ENCODE measurements at regions not wholly inside any gene's neighbourhood (a gene's known extent, or its start where the extent isn't known, plus 50 kb on each side); places are given as distances from the start of the nearest gene placed in this dataset.

DNA sequence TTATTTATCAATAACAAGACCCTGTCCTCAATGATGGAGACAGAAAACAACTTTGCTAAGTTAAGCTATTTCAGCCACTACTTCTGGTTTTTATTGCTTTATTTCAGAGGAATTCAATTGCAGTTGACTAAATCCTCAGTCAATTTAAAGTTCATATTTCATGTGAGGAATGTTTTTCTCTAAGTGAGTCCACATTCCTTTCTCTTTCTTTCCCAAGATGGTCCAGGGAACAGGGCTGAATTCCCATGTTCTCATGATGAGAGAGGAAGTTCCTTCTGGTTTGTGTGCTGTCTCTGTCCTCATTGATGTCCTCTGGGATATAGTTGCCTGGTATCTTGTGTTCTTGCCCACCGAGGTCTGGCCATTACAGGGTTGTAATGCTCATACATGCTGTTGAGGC lies 117.2 kb downstream of the SLIT2 start:
- no peak for DNase-seq
- FAIRE-seq: no peak
- H3K4me1 ChIP-seq: no peaks in the 10 kb centered on the region

DNA sequence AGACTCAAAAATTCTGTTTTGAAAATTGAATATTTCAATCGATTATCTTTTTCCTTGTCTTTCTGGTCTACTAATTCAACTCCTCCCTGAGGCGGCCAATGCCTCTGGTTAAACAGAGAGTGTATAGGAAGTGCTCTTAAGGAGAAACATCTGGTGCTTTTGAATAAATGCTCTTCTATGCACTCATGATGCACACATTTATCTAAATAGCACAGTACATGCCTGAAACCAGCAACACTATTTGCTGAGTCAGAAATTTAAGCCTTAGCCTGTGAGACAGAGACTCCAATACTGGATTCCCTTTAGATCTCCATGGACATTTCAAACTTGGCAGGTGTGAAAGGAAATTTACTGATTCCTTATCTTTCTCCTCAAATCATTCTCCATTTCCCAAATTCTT lies 118.6 kb downstream of the SLIT2 start:
- no peak overlapping the region for H3K27ac ChIP-seq
- no peak overlapping the region for H3K4me3 ChIP-seq
- TF ChIP-seq, protein P1, sequence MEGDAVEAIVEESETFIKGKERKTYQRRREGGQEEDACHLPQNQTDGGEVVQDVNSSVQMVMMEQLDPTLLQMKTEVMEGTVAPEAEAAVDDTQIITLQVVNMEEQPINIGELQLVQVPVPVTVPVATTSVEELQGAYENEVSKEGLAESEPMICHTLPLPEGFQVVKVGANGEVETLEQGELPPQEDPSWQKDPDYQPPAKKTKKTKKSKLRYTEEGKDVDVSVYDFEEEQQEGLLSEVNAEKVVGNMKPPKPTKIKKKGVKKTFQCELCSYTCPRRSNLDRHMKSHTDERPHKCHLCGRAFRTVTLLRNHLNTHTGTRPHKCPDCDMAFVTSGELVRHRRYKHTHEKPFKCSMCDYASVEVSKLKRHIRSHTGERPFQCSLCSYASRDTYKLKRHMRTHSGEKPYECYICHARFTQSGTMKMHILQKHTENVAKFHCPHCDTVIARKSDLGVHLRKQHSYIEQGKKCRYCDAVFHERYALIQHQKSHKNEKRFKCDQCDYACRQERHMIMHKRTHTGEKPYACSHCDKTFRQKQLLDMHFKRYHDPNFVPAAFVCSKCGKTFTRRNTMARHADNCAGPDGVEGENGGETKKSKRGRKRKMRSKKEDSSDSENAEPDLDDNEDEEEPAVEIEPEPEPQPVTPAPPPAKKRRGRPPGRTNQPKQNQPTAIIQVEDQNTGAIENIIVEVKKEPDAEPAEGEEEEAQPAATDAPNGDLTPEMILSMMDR (IDR thresholded peaks at IDR 0.05): no peak
- no peaks in the 10 kb centered on the region for H3K4me1 ChIP-seq
- intact Hi-C loops (cut with DNase I): no loop called here
- H3K36me3 ChIP-seq: no peaks in the 10 kb centered on the region
- H3K27me3 ChIP-seq: no peaks in the 10 kb centered on the region
- 74 to 89% methylated on average over 2 of the region's 2 CpGs for WGBS, 2 donors
- H3K9me3 ChIP-seq: no peaks in the 10 kb centered on the region
- FAIRE-seq (no peak), DNase-seq (no peak), ATAC-seq (no peak)

More for the DNA sequence above, 117.2 kb downstream of the SLIT2 start:
- Histone ChIP-seq H3K27ac (no peak overlapping the region), H3K27me3 (no peaks in the 10 kb centered on the region), H3K9me3 (no peaks in the 10 kb centered on the region), H3K36me3 (no peaks in the 10 kb centered on the region), H3K4me3 (no peak overlapping the region)
- ATAC-seq: no peak
- 54 to 67% methylated on average over 1 of the region's 1 CpG for WGBS, 2 donors
- intact Hi-C loops (cut with DNase I): no loop called here
- TF ChIP-seq, protein P1 (IDR thresholded peaks at IDR 0.05): no peak

DNA sequence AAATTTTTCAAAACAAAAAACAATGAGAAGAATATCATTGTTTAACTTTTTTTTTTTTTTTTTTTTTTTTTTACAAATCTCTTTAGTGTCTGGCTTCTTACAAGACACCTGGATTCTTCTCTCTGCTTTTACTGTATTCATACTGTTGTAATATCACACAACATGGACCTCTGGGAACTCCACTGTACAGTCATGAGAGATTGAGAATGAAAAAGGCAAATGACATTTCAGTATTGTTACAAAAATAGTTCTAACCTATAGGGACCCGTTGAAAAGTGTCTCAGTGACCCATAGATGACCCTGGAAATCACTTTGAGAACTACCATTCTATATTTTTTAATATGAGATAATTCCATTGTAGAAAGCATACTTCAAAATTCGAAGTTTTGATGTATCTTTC lies 124.4 kb downstream of the SLIT2 start:
- Histone ChIP-seq H3K9me3 (no peaks in the 10 kb centered on the region), H3K4me1 (no peaks in the 10 kb centered on the region), H3K36me3 (no peaks in the 10 kb centered on the region), H3K27ac (no peak overlapping the region), H3K4me3 (no peak overlapping the region), H3K27me3 (no peaks in the 10 kb centered on the region)
- intact Hi-C loops (cut with DNase I): no loop called here
- ATAC-seq: no peak
- no peak for DNase-seq
- FAIRE-seq: no peak
- TF ChIP-seq, protein P1 (IDR thresholded peaks at IDR 0.05): no peak
- WGBS, 2 donors: 59 to 60% methylated on average over 2 of the region's 2 CpGs

DNA sequence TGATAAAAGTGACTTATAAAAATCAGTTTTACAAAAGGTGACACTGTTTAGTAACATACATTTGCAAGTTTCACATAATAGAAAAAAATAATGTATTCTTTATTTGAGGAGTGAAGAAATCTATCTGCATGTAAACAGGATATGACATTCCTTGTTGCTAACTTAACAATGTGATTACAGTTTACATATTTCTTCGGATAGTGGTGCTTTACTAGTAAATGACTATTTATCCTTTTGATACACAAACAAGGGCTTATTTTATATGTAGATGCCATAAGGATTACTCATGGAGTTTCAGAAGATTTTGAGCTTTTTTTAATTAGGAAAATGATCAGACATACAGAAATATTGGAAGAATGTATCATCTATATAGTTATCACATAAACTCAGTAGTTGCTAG lies 126.5 kb downstream of the SLIT2 start:
- 54 to 62% methylated on average over 1 of the region's 1 CpG for WGBS, 2 donors
- Histone ChIP-seq H3K27me3 (no peaks in the 10 kb centered on the region), H3K36me3 (no peaks in the 10 kb centered on the region), H3K27ac (no peak overlapping the region), H3K4me1 (no peaks in the 10 kb centered on the region), H3K9me3 (no peaks in the 10 kb centered on the region), H3K4me3 (no peak overlapping the region)
- intact Hi-C loops (cut with DNase I): no loop called here
- TF ChIP-seq, protein P1 (IDR thresholded peaks at IDR 0.05): no peak
- FAIRE-seq (no peak), DNase-seq (no peak), ATAC-seq (no peak)

DNA sequence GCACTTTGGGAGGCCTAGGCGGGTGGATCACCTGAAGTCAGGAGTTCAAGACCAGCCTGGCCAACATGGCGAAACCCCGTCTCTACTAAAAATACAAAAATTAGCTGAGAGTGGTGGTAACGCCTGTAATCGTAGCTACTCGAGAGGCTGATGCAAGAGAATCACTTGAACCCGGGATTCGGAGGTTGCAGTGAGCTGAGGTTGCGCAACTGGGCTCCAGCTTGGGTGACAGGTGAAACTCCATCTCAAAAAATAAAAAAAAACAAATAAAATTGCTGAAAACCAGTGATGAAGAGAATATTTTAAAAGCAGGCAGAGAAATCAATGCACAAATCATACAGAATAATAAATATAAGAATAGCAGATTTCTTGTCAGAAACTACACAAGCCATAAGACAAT lies 129.3 kb downstream of the SLIT2 start:
- Histone ChIP-seq H3K27ac (no peak overlapping the region), H3K36me3 (no peaks in the 10 kb centered on the region), H3K9me3 (no peaks in the 10 kb centered on the region), H3K4me3 (no peak overlapping the region), H3K27me3 (no peaks in the 10 kb centered on the region), H3K4me1 (no peaks in the 10 kb centered on the region)
- FAIRE-seq: no peak
- WGBS, 2 donors: 83 to 90% methylated on average over 9 of the region's 9 CpGs
- intact Hi-C loops (cut with DNase I): no loop called here
- TF ChIP-seq, protein P1 (IDR thresholded peaks at IDR 0.05): no peak
- no peak for DNase-seq
- no peak for ATAC-seq

Measured in pancreas (tissue), 10 donors.